ENCODE measurements at regions not wholly inside any gene's neighbourhood (a gene's known extent, or its start where the extent isn't known, plus 50 kb on each side); places are given as distances from the start of the nearest gene placed in this dataset.

DNA sequence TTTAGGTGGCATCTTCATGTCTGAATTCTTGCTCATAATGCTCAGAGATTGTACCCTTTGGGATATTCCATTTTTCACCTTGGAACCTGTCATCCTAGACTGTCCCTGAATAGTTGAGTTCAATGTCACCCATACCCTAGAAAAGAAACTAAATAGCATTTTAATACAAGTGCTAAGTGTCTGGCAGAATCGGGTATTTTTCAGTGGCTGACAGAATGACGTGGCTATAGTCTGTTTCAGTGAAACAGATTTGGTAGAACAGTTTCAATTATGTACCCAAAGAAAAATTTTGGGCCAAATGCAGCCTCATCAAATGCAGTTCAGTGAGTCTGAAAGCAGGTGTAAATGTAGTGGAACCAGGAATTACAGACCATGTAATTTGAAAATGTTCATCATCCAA is 1041.2 kb downstream of the DTWD2 start:
- no peak for TF ChIP-seq EZH2phosphoT487 (IDR thresholded peaks at IDR 0.05; ENCODE audit: low read length)
- TF ChIP-seq CTCF (IDR thresholded peaks at IDR 0.05; ENCODE audit: low read length), result no peak
- no peak for TF ChIP-seq EZH2 (optimal IDR thresholded peaks at IDR 0.05; ENCODE audit: low read depth, low read length)
